ENCODE measurements at regions not wholly inside any gene's neighbourhood (a gene's known extent, or its start where the extent isn't known, plus 50 kb on each side); places are given as distances from the start of the nearest gene placed in this dataset.

- no peak for TF ChIP-seq CTCF (conservative IDR thresholded peaks at IDR 0.05)
- TF ChIP-seq ZFX (IDR thresholded peaks at IDR 0.05): no peak
Measured at GRCh38 chr12:11497995-11498394, 102.6 kb upstream of the PRB2 start.

All from C4-2B (cell line).